Mesenchymal stem cell (in vitro differentiated cells and primary cell): ENCODE measurements at regions not wholly inside any gene's neighbourhood (a gene's known extent, or its start where the extent isn't known, plus 50 kb on each side); places are given as distances from the start of the nearest gene placed in this dataset.
"Not testable (repeated sequence)": the region's sequence is repeated elsewhere in the genome, so short reads cannot be mapped to it uniquely, and the experiment has no call there.

ENCODE experiments used
- DNase-seq: peaks from one replicate; pipeline ENCODE4 v3.0.0-alpha.2; 2013
- H2AFZ ChIP-seq: one replicate; pipeline ENCODE4 v1.6.1; 2013; ENCODE audit warnings: low read depth, mild to moderate bottlenecking, control low read depth, inconsistent platforms, low read length, moderate library complexity
- H2AK5ac ChIP-seq: 2 replicates; pipeline ENCODE4 v1.6.1; 2013; ENCODE audit warnings: low read length, moderate library complexity, mild to moderate bottlenecking, inconsistent platforms; ENCODE audit not compliant: severe bottlenecking
- H2BK120ac ChIP-seq: one replicate; pipeline ENCODE4 v1.6.1; 2013; ENCODE audit warnings: low read depth, mild to moderate bottlenecking, inconsistent platforms, low read length, moderate library complexity
- H2BK12ac ChIP-seq, 2 experiments: one replicate each; pipeline ENCODE4 v1.6.1; 2013; ENCODE audit warnings: inconsistent platforms in 2 of 2, low read length in 2 of 2, mild to moderate bottlenecking in 2 of 2, moderate library complexity in 2 of 2, control low read depth in 1 of 2
- H2BK15ac ChIP-seq: one replicate; pipeline ENCODE4 v1.6.1; 2013; ENCODE audit warnings: mild to moderate bottlenecking, low read depth, inconsistent platforms; ENCODE audit not compliant: poor library complexity, severe bottlenecking
- H2BK5ac ChIP-seq: 2 replicates; pipeline ENCODE4 v1.6.1; 2013; ENCODE audit warnings: low read depth, mild to moderate bottlenecking, low read length, control low read depth, inconsistent platforms; ENCODE audit not compliant: poor library complexity, severe bottlenecking
- H3K14ac ChIP-seq, 2 experiments: one replicate each; pipeline ENCODE4 v1.6.1; 2013; ENCODE audit warnings: inconsistent platforms in 2 of 2, low read length in 2 of 2, control low read depth in 1 of 2, mild to moderate bottlenecking in 1 of 2, moderate library complexity in 1 of 2
- H3K18ac ChIP-seq, 2 experiments: one replicate each; pipeline ENCODE4 v1.6.1; 2013; ENCODE audit warnings: inconsistent platforms in 2 of 2, low read length in 2 of 2, control low read depth in 1 of 2, low read depth in 1 of 2, mild to moderate bottlenecking in 1 of 2
- H3K23ac ChIP-seq, 2 experiments: one replicate each; pipeline ENCODE4 v1.6.1; 2013; ENCODE audit warnings: inconsistent platforms in 2 of 2, low read length in 2 of 2, mild to moderate bottlenecking in 2 of 2, moderate library complexity in 2 of 2, control low read depth in 1 of 2
- H3K27ac ChIP-seq: 2 replicates; pipeline ENCODE4 v1.5.1; 2013; ENCODE audit warnings: mild to moderate bottlenecking, moderate library complexity, low read length, control low read depth, inconsistent platforms; ENCODE audit not compliant: poor library complexity, severe bottlenecking
- H3K27me3 ChIP-seq, 2 experiments: 2 replicates each; pipeline versions ENCODE4 v1.6.1 to v1.7.0; 2013; ENCODE audit warnings: low read length in 2 of 2, mild to moderate bottlenecking in 2 of 2, moderate library complexity in 2 of 2, control low read depth in 1 of 2, inconsistent platforms in 1 of 2; ENCODE audit not compliant: control insufficient read depth in 1 of 2, insufficient read depth in 1 of 2
- H3K36me3 ChIP-seq, 2 experiments: 2 replicates each; pipeline versions ENCODE4 v1.6.1 to v1.7.0; 2013; ENCODE audit warnings: low read length in 2 of 2, control low read depth in 1 of 2, inconsistent platforms in 1 of 2, low read depth in 1 of 2, mild to moderate bottlenecking in 1 of 2; ENCODE audit not compliant: insufficient read depth in 2 of 2, control insufficient read depth in 1 of 2
- H3K4ac ChIP-seq, 2 experiments: one replicate each; pipeline ENCODE4 v1.6.1; 2013; ENCODE audit warnings: inconsistent platforms in 2 of 2, low read length in 2 of 2, mild to moderate bottlenecking in 2 of 2, moderate library complexity in 2 of 2, control low read depth in 1 of 2, low read depth in 1 of 2
- H3K4me1 ChIP-seq: 2 replicates; pipeline ENCODE4 v1.6.1; 2013; ENCODE audit warnings: low read depth, low read length, control low read depth; ENCODE audit not compliant: control insufficient read depth, insufficient read depth
- H3K4me2 ChIP-seq: 2 replicates; pipeline ENCODE4 v1.6.1; 2013; ENCODE audit warnings: low read length, mild to moderate bottlenecking, inconsistent platforms; ENCODE audit not compliant: poor library complexity, severe bottlenecking
- H3K4me3 ChIP-seq, 2 experiments: 2 replicates each; pipeline versions ENCODE4 v1.5.1 to v1.7.0; 2013; ENCODE audit warnings: low read length in 2 of 2, mild to moderate bottlenecking in 2 of 2, control low read depth in 1 of 2, low read depth in 1 of 2; ENCODE audit not compliant: insufficient read depth in 1 of 2
- H3K79me1 ChIP-seq: replicated peaks from 2 replicates; pipeline ENCODE4 v1.6.1; 2013; ENCODE audit warnings: mild to moderate bottlenecking, control low read depth, low read length, inconsistent platforms; ENCODE audit not compliant: poor library complexity, severe bottlenecking
- H3K9ac ChIP-seq: 2 replicates; pipeline ENCODE4 v1.7.0; 2013; ENCODE audit warnings: mild to moderate bottlenecking, low read length, moderate library complexity
- H3K9me3 ChIP-seq: 2 replicates; pipeline ENCODE4 v1.7.0; 2013; ENCODE audit warnings: mild to moderate bottlenecking, low read length; ENCODE audit not compliant: control insufficient read depth
- H4K8ac ChIP-seq: one replicate; pipeline ENCODE4 v1.6.1; 2013; ENCODE audit warnings: inconsistent platforms, mild to moderate bottlenecking, low read length, moderate library complexity
- H4K91ac ChIP-seq: one replicate; pipeline ENCODE4 v1.6.1; 2013; ENCODE audit warnings: mild to moderate bottlenecking, low read length, inconsistent platforms
- WGBS: methylation state at CpG from one replicate; pipeline ENCODE4 v1.1.7; 2013; ENCODE audit warnings: mixed read lengths; 5-methylcytosine and 5-hydroxymethylcytosine counted together

DNA sequence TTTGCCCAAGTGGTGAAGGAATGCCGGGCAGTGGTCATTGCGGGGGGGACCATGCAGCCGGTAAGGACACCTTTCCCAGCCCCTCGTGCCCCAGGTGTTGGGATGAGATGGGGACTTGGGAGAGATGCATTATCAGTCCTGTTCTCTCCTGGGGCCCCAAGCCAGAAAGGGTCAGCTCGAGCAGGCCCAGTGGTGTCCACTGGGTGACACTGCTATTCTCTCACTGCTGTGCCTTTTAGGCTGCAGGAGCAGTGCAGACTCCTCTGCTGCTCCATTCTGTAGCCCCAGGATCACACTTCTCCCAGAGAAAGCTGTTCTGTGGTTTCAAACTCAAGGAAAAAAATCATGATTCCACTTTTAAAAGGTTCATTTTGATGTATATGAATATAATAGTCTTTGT, 99.1 kb upstream of the PZP start:
- not testable (repeated sequence) for H2AK5ac ChIP-seq, H3K4me3 ChIP-seq, H3K36me3 ChIP-seq, H3K23ac ChIP-seq, H3K27ac ChIP-seq, H3K9me3 ChIP-seq, H3K4me1 ChIP-seq, H2AFZ ChIP-seq, H3K4me2 ChIP-seq, H4K8ac ChIP-seq, H2BK120ac ChIP-seq, H3K18ac ChIP-seq, H3K9ac ChIP-seq, H2BK5ac ChIP-seq, H2BK15ac ChIP-seq, DNase-seq, H3K27me3 ChIP-seq, H4K91ac ChIP-seq, H3K4ac ChIP-seq, H3K79me1 ChIP-seq, H2BK12ac ChIP-seq, H3K14ac ChIP-seq
- WGBS: 100% methylated on average over 1 of the region's 5 CpGs

DNA sequence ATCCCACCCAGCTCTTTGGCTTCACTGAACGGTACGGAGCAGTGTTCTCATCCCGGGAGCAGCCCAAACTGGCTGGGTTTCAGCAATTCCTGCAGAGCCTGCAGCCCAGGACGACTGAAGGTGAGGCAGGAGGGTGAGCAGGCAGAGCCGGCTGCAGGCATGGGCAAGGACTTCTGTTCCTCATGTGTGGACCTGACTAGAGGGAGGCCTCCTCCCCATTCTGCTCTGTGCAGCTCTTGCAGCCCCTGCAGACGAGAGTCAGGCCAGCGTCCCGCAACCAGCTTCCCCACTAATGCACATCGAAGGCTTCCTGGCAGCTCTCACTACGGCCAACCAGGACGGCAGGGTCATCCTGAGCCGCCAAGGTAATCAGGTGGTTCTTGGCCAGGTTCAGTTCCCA, 97.8 kb upstream of the PZP start:
- not testable (repeated sequence) for H3K4me3 ChIP-seq, H4K8ac ChIP-seq, H3K9me3 ChIP-seq, DNase-seq, H2BK12ac ChIP-seq, H2AFZ ChIP-seq, H3K27ac ChIP-seq, H3K23ac ChIP-seq, H4K91ac ChIP-seq, H3K18ac ChIP-seq, H3K4ac ChIP-seq, H2BK120ac ChIP-seq, H2BK15ac ChIP-seq, H2BK5ac ChIP-seq, H3K4me2 ChIP-seq, H3K36me3 ChIP-seq, H3K14ac ChIP-seq, H3K4me1 ChIP-seq, H3K9ac ChIP-seq, H3K27me3 ChIP-seq, H2AK5ac ChIP-seq, H3K79me1 ChIP-seq
- 100% methylated on average over 1 of the region's 12 CpGs for WGBS

DNA sequence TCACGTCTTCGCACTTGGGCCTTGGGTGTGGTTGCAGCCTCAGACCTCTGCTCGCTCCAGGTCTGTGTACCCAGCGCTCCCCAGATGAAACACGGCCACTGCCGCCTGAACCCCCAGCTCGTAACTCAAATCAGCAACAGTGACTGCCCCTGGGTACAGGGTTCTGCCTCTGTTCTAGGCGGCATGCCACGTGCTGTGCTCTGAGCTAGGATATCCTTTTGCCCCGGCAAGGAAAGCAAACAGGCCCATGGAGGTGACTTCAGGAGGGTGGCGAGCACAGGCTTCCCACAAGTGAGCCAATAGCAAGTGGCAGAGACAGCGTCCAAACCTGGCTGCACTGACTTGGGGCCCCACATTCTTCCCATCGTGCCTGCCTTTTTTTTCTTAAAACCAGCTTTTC, 96.3 kb upstream of the PZP start:
- not testable (repeated sequence) for H2BK5ac ChIP-seq, H4K91ac ChIP-seq
- WGBS: 89% methylated on average over 12 of the region's 13 CpGs

DNA sequence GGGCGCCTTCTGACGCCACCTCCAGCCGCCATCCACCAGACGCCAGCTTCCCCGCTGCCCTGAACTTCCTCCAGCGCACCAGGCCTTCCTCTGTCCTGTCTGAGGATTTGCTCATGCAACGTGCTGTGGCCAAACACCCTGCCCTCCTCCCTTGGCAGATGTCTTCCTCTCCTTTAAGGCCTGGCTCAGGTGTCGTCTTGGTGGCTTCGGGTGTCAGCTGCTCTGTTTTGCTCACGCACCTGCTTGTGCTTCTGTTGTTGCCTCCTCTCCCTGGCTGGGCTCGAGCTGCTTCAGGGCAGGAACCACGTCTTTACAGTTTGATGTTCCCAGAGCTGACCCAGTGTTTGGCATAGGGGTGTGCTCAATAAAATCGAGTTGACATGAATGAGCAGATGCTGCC, 87.7 kb upstream of the PZP start:
- not testable (repeated sequence) for H3K4me2 ChIP-seq, H3K14ac ChIP-seq, H4K91ac ChIP-seq, H3K27me3 ChIP-seq, H2BK120ac ChIP-seq, H4K8ac ChIP-seq, H3K9ac ChIP-seq, H2AFZ ChIP-seq, H2AK5ac ChIP-seq, H3K4me3 ChIP-seq, H3K36me3 ChIP-seq, H2BK12ac ChIP-seq, H3K18ac ChIP-seq, H3K9me3 ChIP-seq, DNase-seq, H2BK15ac ChIP-seq, H3K4me1 ChIP-seq, H2BK5ac ChIP-seq, H3K27ac ChIP-seq, H3K4ac ChIP-seq, H3K79me1 ChIP-seq, H3K23ac ChIP-seq
- WGBS: 90% methylated on average over 1 of the region's 13 CpGs

More for the DNA sequence above, 96.3 kb upstream of the PZP start:
- not testable (repeated sequence) for H3K79me1 ChIP-seq, H3K9me3 ChIP-seq, H2AK5ac ChIP-seq, H3K27me3 ChIP-seq, H2BK15ac ChIP-seq, H3K36me3 ChIP-seq, H3K23ac ChIP-seq, DNase-seq, H2BK12ac ChIP-seq, H2BK120ac ChIP-seq, H3K4me2 ChIP-seq, H3K4ac ChIP-seq, H3K4me1 ChIP-seq, H3K27ac ChIP-seq, H2AFZ ChIP-seq, H3K4me3 ChIP-seq, H3K9ac ChIP-seq, H3K18ac ChIP-seq, H4K8ac ChIP-seq, H3K14ac ChIP-seq
